ENCODE measurements at regions not wholly inside any gene's neighbourhood (a gene's known extent, or its start where the extent isn't known, plus 50 kb on each side); places are given as distances from the start of the nearest gene placed in this dataset.
A peak's percentile ranks its signal among the peaks of the same experiment; 100 is the strongest.

DNA sequence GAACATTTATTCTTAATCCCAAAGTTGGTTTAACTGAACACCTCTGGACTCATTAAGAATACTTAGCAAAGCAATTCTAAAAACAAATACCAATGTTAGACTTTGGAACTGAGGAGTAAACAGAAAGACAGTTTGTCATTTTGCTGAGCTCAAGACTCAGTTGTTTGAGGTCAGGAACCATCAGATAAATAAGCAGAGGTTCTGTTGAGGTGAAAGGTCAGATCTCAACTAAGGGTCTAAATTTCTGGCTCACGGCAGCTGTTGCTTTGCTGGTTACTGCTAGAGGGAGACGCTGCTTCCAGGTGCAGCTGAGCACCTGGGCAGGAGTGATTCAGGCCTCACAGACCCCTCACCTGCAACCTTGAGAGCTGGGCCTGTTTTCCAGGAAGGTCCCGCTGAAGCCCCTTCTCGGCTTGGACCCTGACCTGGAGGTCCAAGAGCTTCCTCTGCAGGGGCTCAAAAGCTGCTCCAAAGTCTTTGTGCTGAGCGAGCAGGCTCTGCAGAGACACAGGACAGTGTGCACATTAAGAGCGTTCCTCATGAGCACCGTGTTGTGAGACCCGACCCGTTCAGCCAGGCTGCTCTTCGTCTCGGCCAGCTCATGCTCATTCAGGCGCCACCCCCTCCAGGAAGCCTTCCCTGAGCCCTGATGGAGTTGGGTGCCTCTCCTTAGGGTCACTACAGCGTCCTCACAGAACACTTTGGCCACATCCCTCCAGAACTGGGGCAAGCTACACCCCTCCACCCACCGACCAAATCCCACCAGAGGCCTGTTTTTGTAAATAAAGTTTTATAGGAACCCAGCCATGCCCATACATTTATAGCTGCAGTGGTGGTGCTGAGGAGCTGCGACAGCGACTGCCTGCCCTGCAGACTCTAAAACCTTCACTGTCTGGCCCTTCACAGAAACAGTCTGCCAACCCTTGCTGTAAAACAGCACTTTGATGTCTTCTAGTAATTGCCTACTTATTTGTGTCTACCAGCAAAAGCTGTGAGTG lies 72.0 kb downstream of the SYNE3 start:
- H3K36me3 ChIP-seq, result no peaks in the 10 kb centered on the region
- TF ChIP-seq, protein P1, sequence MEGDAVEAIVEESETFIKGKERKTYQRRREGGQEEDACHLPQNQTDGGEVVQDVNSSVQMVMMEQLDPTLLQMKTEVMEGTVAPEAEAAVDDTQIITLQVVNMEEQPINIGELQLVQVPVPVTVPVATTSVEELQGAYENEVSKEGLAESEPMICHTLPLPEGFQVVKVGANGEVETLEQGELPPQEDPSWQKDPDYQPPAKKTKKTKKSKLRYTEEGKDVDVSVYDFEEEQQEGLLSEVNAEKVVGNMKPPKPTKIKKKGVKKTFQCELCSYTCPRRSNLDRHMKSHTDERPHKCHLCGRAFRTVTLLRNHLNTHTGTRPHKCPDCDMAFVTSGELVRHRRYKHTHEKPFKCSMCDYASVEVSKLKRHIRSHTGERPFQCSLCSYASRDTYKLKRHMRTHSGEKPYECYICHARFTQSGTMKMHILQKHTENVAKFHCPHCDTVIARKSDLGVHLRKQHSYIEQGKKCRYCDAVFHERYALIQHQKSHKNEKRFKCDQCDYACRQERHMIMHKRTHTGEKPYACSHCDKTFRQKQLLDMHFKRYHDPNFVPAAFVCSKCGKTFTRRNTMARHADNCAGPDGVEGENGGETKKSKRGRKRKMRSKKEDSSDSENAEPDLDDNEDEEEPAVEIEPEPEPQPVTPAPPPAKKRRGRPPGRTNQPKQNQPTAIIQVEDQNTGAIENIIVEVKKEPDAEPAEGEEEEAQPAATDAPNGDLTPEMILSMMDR (IDR thresholded peaks at IDR 0.05), result no peak
- TF ChIP-seq POLR2A (IDR thresholded peaks at IDR 0.05), result no peak
- TF ChIP-seq POLR2AphosphoS5 (IDR thresholded peaks at IDR 0.05), result no peak
- H3K4me3 ChIP-seq, result no peak overlapping the region
- peaks cover 5% of the 10 kb centered on the region for H3K4me1 ChIP-seq (replicated peaks)
- no peak overlapping the region for H3K27ac ChIP-seq
- no peak for DNase-seq (ENCODE audit: low spot score)
- no peaks in the 10 kb centered on the region for H3K9me3 ChIP-seq
- intact Hi-C loops (cut with DNase I), result loop anchor here (10.0 kb wide), 1 partner anchor 550 kb away; no protein-coding TSS in a partner anchor
- no peaks in the 10 kb centered on the region for H3K27me3 ChIP-seq (replicated peaks; ENCODE audit: insufficient read depth)
- 91% methylated on average over 16 of the region's 16 CpGs for WGBS

DNA sequence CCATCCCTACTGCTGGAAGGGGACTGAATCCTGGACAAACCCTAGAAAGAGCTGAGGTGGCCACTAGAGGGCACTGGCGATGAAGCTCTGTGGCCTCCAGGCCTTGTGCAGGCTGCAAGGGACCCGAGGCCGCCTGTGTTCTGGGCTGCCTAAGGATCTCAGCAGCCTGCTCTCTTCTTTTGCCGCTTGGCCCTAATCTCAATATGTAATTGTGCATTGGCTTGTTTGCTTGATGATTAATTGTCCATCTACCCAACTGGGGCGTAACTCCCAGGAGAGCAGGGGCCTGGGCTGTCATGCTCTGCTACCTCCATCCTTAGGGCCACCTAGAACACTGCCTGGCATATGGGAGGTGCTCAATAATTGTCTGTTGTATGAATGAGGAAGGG lies 73.8 kb downstream of the SYNE3 start:
- Histone ChIP-seq H3K27ac (no peak overlapping the region), H3K4me1 (replicated peaks) (peaks cover 5% of the 10 kb centered on the region), H3K36me3 (no peaks in the 10 kb centered on the region), H3K4me3 (no peak overlapping the region), H3K27me3 (replicated peaks; ENCODE audit: insufficient read depth) (no peaks in the 10 kb centered on the region), H3K9me3 (no peaks in the 10 kb centered on the region)
- TF ChIP-seq, protein P1 (IDR thresholded peaks at IDR 0.05), result peak; percentile 37 to 79 (median 74)
- no peak for TF ChIP-seq POLR2A (IDR thresholded peaks at IDR 0.05)
- peak; percentile 46 for TF ChIP-seq POLR2AphosphoS5 (IDR thresholded peaks at IDR 0.05)
- intact Hi-C loops (cut with DNase I), result loop anchor here (2.0 to 10.0 kb wide), 2 partner anchors 84 to 552 kb away; no protein-coding TSS in a partner anchor
- WGBS, result 32% methylated on average over 5 of the region's 5 CpGs
- DNase-seq (ENCODE audit: low spot score), result peak; percentile 71

DNA sequence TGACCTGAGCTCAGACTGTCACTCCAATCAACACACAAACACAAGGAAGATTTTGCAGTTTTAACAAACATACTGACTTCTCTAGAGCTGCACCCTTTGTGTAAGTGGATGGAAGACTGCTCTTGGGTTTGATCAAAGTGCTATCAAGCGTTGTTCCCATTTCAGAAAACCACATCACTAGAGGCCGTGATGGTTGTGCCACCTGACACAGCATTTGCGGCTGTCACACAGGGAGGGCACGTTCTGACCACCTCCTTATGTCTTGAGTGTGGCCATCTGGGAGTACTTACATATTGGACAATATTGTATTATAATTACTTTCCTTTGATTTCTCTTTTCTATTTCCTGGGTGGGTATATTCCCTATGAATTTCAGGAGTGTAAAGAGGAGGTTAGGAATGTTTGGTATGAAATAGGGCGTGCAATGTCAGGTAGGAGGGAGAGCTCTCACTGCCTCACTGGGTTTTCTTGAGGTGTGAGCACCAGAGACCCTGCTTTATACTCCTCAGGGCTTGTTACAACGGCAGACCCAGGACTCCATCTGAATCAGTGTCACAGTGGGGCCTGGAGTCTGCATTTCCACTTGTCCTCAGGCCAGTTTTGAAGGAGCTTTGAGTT lies 74.3 kb downstream of the SYNE3 start:
- Histone ChIP-seq H3K9me3 (no peaks in the 10 kb centered on the region), H3K4me3 (no peak overlapping the region), H3K27ac (no peak overlapping the region), H3K4me1 (replicated peaks) (peaks cover 5% of the 10 kb centered on the region), H3K27me3 (replicated peaks; ENCODE audit: insufficient read depth) (no peaks in the 10 kb centered on the region), H3K36me3 (no peaks in the 10 kb centered on the region)
- 61% methylated on average over 6 of the region's 6 CpGs for WGBS
- no peak for TF ChIP-seq POLR2AphosphoS5 (IDR thresholded peaks at IDR 0.05)
- TF ChIP-seq, protein P1 (IDR thresholded peaks at IDR 0.05), result no peak
- TF ChIP-seq POLR2A (IDR thresholded peaks at IDR 0.05), result no peak
- intact Hi-C loops (cut with DNase I), result loop anchor here (2.0 to 10.0 kb wide), 2 partner anchors 85 to 553 kb away; no protein-coding TSS in a partner anchor
- no peak for DNase-seq (ENCODE audit: low spot score)

DNA sequence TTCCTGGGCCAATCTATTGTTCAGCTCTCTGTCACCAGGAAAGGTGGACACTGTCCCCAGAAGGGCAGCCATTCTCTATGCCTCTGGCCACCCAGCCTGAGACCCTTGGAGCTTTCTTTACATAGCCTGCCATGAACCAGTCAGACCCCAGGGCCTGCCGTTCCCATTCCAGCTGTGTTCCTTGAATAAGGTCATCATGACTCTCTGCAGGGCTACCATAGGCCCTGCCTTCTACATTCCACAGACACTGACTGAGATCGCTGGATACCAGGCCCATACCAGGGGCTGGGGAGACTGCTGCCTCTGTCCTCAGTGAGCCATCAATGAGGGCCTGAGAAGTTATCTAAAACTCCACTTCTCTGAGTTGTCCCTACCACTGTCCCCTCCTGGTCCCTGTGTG lies 75.5 kb downstream of the SYNE3 start:
- TF ChIP-seq POLR2AphosphoS5 (IDR thresholded peaks at IDR 0.05) (no peak), POLR2A (IDR thresholded peaks at IDR 0.05) (no peak)
- TF ChIP-seq, protein P1 (IDR thresholded peaks at IDR 0.05), result no peak
- H3K9me3 ChIP-seq, result no peaks in the 10 kb centered on the region
- no peak for DNase-seq (ENCODE audit: low spot score)
- H3K4me3 ChIP-seq, result no peak overlapping the region
- no peaks in the 10 kb centered on the region for H3K36me3 ChIP-seq
- H3K27ac ChIP-seq, result no peak overlapping the region
- 60% methylated on average over 2 of the region's 2 CpGs for WGBS
- peaks cover 5% of the 10 kb centered on the region for H3K4me1 ChIP-seq (replicated peaks)
- intact Hi-C loops (cut with DNase I), result loop anchor here (10.0 kb wide), 1 partner anchor 554 kb away; no protein-coding TSS in a partner anchor
- H3K27me3 ChIP-seq (replicated peaks; ENCODE audit: insufficient read depth), result no peaks in the 10 kb centered on the region

Measured in prostate gland (tissue), 2 donors.